Smooth muscle cell (in vitro differentiated cells): ENCODE measurements at regions not wholly inside any gene's neighbourhood (a gene's known extent, or its start where the extent isn't known, plus 50 kb on each side); places are given as distances from the start of the nearest gene placed in this dataset.

Experiments
- DNase-seq: peaks from one replicate; lab custom pipeline; 2025; ENCODE audit not compliant: unreplicated experiment; lab: John Stamatoyannopoulos, UW
- H2AFZ ChIP-seq: fragments of 200-600 bp; sonication (generic); 2 replicates; pipeline ENCODE4 v1.6.0; 2016; ENCODE audit warnings: antibody characterized with exemption, low read depth, mild to moderate bottlenecking
- H3F3A ChIP-seq: fragments of 200-600 bp; sonication (generic); 2 replicates; pipeline ENCODE4 v1.6.0; 2017; ENCODE audit warnings: antibody characterized with exemption, low read depth
- H3K27ac ChIP-seq: fragments of 200-600 bp; sonication (generic); 2 replicates; pipeline ENCODE4 v1.5.1; 2016; ENCODE audit warnings: low read depth, mild to moderate bottlenecking
- H3K27me3 ChIP-seq: fragments of 200-600 bp; sonication (generic); 2 replicates; pipeline ENCODE4 v1.6.1; 2016; ENCODE audit warnings: low read depth, mild to moderate bottlenecking
- H3K36me3 ChIP-seq: fragments of 200-600 bp; sonication (generic); 2 replicates; pipeline ENCODE4 v1.5.1; 2016; ENCODE audit warnings: low read depth
- H3K4me1 ChIP-seq: fragments of 200-600 bp; sonication (generic); 2 replicates; pipeline ENCODE4 v1.5.1; 2016; ENCODE audit warnings: low read depth
- H3K4me2 ChIP-seq: fragments of 200-600 bp; sonication (generic); 2 replicates; pipeline ENCODE4 v1.6.0; 2016; ENCODE audit warnings: mild to moderate bottlenecking
- H3K4me3 ChIP-seq: fragments of 200-600 bp; sonication (generic); 2 replicates; pipeline ENCODE4 v1.5.1; 2016; ENCODE audit warnings: mild to moderate bottlenecking
- H3K79me2 ChIP-seq: fragments of 200-600 bp; sonication (generic); 2 replicates; pipeline ENCODE4 v1.6.0; 2016; ENCODE audit warnings: low read depth, mild to moderate bottlenecking
- H3K9ac ChIP-seq: fragments of 200-600 bp; sonication (generic); 2 replicates; pipeline ENCODE4 v1.6.0; 2016; ENCODE audit warnings: low read depth
- H3K9me3 ChIP-seq: fragments of 200-600 bp; sonication (generic); replicated peaks from 2 replicates; pipeline ENCODE4 v1.5.1; 2016; ENCODE audit warnings: low read depth
- H4K20me1 ChIP-seq: fragments of 200-600 bp; sonication (generic); 2 replicates; pipeline ENCODE4 v1.6.0; 2016; ENCODE audit warnings: low read depth
- CTCF ChIP-seq: fragments of 200-600 bp; sonication (generic); IDR thresholded peaks from 2 replicates; pipeline ENCODE4 v1.5.1; 2017; ENCODE audit warnings: borderline replicate concordance, mild to moderate bottlenecking, antibody characterized with exemption; ENCODE audit not compliant: insufficient read depth, poor library complexity, severe bottlenecking
- WGBS: methylation state at CpG from one replicate; pipeline ENCODE4 v1.1.7; 2016; ENCODE audit warnings: low lambda C conversion rate; 5-methylcytosine and 5-hydroxymethylcytosine counted together

GRCh38 chr2:2856723-2857415, 520.7 kb downstream of the EIPR1 start:
- H3K4me1 ChIP-seq: no peaks in the 10 kb centered on the region
- H3K27ac ChIP-seq: no peak overlapping the region
- H4K20me1 ChIP-seq: no peaks in the 10 kb centered on the region
- no peaks in the 10 kb centered on the region for H3K9me3 ChIP-seq
- peaks cover 3% of the 10 kb centered on the region for H3K27me3 ChIP-seq
- no peak for DNase-seq
- no peak overlapping the region for H3K9ac ChIP-seq
- H3F3A ChIP-seq: no peaks in the 10 kb centered on the region
- H3K36me3 ChIP-seq: no peaks in the 10 kb centered on the region
- H3K4me3 ChIP-seq: no peak overlapping the region
- TF ChIP-seq CTCF: no peak
- H3K4me2 ChIP-seq: no peak overlapping the region
- H2AFZ ChIP-seq: no peak overlapping the region
- WGBS: 77% methylated on average over 3 of the region's 3 CpGs
- no peaks in the 10 kb centered on the region for H3K79me2 ChIP-seq

GRCh38 chr2:2855297-2855696, 522.3 kb downstream of the EIPR1 start:
- Histone ChIP-seq H3K4me1 (no peaks in the 10 kb centered on the region), H3F3A (no peaks in the 10 kb centered on the region), H3K4me3 (no peak overlapping the region), H3K27me3 (peaks cover 3% of the 10 kb centered on the region), H2AFZ (no peak overlapping the region), H3K9ac (no peak overlapping the region), H4K20me1 (no peaks in the 10 kb centered on the region), H3K36me3 (no peaks in the 10 kb centered on the region), H3K27ac (no peak overlapping the region), H3K9me3 (no peaks in the 10 kb centered on the region), H3K4me2 (no peak overlapping the region), H3K79me2 (no peaks in the 10 kb centered on the region)
- WGBS: 83% methylated on average over 5 of the region's 5 CpGs
- no peak for TF ChIP-seq CTCF
- DNase-seq: no peak

GRCh38 chr2:2853346-2853745, 522.3 kb upstream of the MYT1L start:
- Histone ChIP-seq H3K27ac (no peak overlapping the region), H3K36me3 (no peaks in the 10 kb centered on the region), H3K4me1 (no peaks in the 10 kb centered on the region), H4K20me1 (no peaks in the 10 kb centered on the region), H3K9me3 (no peaks in the 10 kb centered on the region), H3K9ac (no peak overlapping the region), H3F3A (no peaks in the 10 kb centered on the region), H3K27me3 (peaks cover 3% of the 10 kb centered on the region), H3K79me2 (no peaks in the 10 kb centered on the region), H3K4me3 (no peak overlapping the region), H2AFZ (no peak overlapping the region), H3K4me2 (no peak overlapping the region)
- no peak for DNase-seq
- no peak for TF ChIP-seq CTCF
- WGBS: 83% methylated on average over 2 of the region's 2 CpGs
